ENCODE measurements at regions not wholly inside any gene's neighbourhood (a gene's known extent, or its start where the extent isn't known, plus 50 kb on each side); places are given as distances from the start of the nearest gene placed in this dataset.

GRCh38 chr4:35649011-35649410, 595.3 kb downstream of the ARAP2 start:
- Histone ChIP-seq H3K36me3 (ENCODE audit: insufficient read depth, low read length) (no peaks in the 10 kb centered on the region), H3K9ac (ENCODE audit: low read length) (no peak overlapping the region), H3K4me3 (ENCODE audit: low read depth in 1 of 2, low read length in 2 of 2) (no peak overlapping the region), H3K4me1 (ENCODE audit: insufficient read depth, low read length) (no peaks in the 10 kb centered on the region), H3K27ac (ENCODE audit: low read depth, low read length) (no peak overlapping the region), H3K27me3 (ENCODE audit: control insufficient read depth in 1 of 2, insufficient read depth in 2 of 2, low read length in 2 of 2) (no peaks in the 10 kb centered on the region), H3K9me3 (ENCODE audit: low read length) (no peaks in the 10 kb centered on the region)

DNA sequence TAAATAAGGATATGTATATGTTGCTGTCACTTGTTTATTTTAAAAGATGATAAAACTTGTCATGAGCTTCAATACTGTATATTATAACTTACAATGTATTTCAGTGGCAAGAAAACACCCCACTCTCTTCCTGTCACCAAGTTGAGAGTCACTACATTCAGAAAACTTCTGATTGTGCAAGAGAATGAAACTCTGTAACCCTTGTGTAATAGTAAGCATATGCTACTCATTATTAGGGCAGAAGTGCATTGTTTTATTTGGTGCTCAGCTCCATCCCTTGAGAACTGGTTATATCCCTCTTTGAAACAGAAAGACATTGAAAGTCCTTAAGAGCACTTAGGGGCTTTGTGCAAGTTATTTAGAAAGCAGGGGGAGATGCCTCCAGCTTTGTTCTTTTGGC, 594.5 kb downstream of the ARAP2 start:
- no peak overlapping the region for H3K9ac ChIP-seq (ENCODE audit: low read length)

GRCh38 chr4:35652197-35652596, 592.1 kb downstream of the ARAP2 start:
- Histone ChIP-seq H3K9me3 (ENCODE audit: low read length) (no peaks in the 10 kb centered on the region), H3K9ac (ENCODE audit: low read length) (no peak overlapping the region), H3K27me3 (ENCODE audit: control insufficient read depth in 1 of 2, insufficient read depth in 2 of 2, low read length in 2 of 2) (no peaks in the 10 kb centered on the region), H3K4me3 (ENCODE audit: low read depth in 1 of 2, low read length in 2 of 2) (no peak overlapping the region), H3K36me3 (ENCODE audit: insufficient read depth, low read length) (no peaks in the 10 kb centered on the region), H3K27ac (ENCODE audit: low read depth, low read length) (no peak overlapping the region), H3K4me1 (ENCODE audit: insufficient read depth, low read length) (no peaks in the 10 kb centered on the region)

More for the DNA sequence above, 594.5 kb downstream of the ARAP2 start:
- Histone ChIP-seq H3K36me3 (ENCODE audit: insufficient read depth, low read length) (no peaks in the 10 kb centered on the region), H3K9me3 (ENCODE audit: low read length) (no peaks in the 10 kb centered on the region), H3K4me1 (ENCODE audit: insufficient read depth, low read length) (no peaks in the 10 kb centered on the region), H3K27me3 (ENCODE audit: control insufficient read depth in 1 of 2, insufficient read depth in 2 of 2, low read length in 2 of 2) (no peaks in the 10 kb centered on the region), H3K27ac (ENCODE audit: low read depth, low read length) (no peak overlapping the region), H3K4me3 (ENCODE audit: low read depth in 1 of 2, low read length in 2 of 2) (no peak overlapping the region)

- Histone ChIP-seq H3K27me3 (ENCODE audit: control insufficient read depth in 1 of 2, insufficient read depth in 2 of 2, low read length in 2 of 2) (no peaks in the 10 kb centered on the region), H3K27ac (ENCODE audit: low read depth, low read length) (no peak overlapping the region), H3K9me3 (ENCODE audit: low read length) (no peaks in the 10 kb centered on the region), H3K4me1 (ENCODE audit: insufficient read depth, low read length) (no peaks in the 10 kb centered on the region), H3K4me3 (ENCODE audit: low read depth in 1 of 2, low read length in 2 of 2) (no peak overlapping the region), H3K36me3 (ENCODE audit: insufficient read depth, low read length) (no peaks in the 10 kb centered on the region), H3K9ac (ENCODE audit: low read length) (no peak overlapping the region)
Measured at GRCh38 chr4:35653451-35653850, 590.9 kb downstream of the ARAP2 start.

GRCh38 chr4:35673137-35673536, 571.2 kb downstream of the ARAP2 start:
- no peaks in the 10 kb centered on the region for H3K4me1 ChIP-seq (ENCODE audit: insufficient read depth, low read length)
- H3K36me3 ChIP-seq (ENCODE audit: insufficient read depth, low read length) = no peaks in the 10 kb centered on the region
- no peak overlapping the region for H3K9ac ChIP-seq (ENCODE audit: low read length)
- no peaks in the 10 kb centered on the region for H3K9me3 ChIP-seq (ENCODE audit: low read length)
- H3K4me3 ChIP-seq (ENCODE audit: low read depth in 1 of 2, low read length in 2 of 2) = no peak overlapping the region
- no peak overlapping the region for H3K27ac ChIP-seq (ENCODE audit: low read depth, low read length)
- H3K27me3 ChIP-seq (ENCODE audit: control insufficient read depth in 1 of 2, insufficient read depth in 2 of 2, low read length in 2 of 2) = no peaks in the 10 kb centered on the region

- Histone ChIP-seq H3K27me3 (ENCODE audit: control insufficient read depth in 1 of 2, insufficient read depth in 2 of 2, low read length in 2 of 2) (no peaks in the 10 kb centered on the region), H3K9me3 (ENCODE audit: low read length) (no peaks in the 10 kb centered on the region), H3K4me1 (ENCODE audit: insufficient read depth, low read length) (no peaks in the 10 kb centered on the region), H3K4me3 (ENCODE audit: low read depth in 1 of 2, low read length in 2 of 2) (no peak overlapping the region), H3K27ac (ENCODE audit: low read depth, low read length) (no peak overlapping the region), H3K9ac (ENCODE audit: low read length) (no peak overlapping the region), H3K36me3 (ENCODE audit: insufficient read depth, low read length) (no peaks in the 10 kb centered on the region)
Measured at GRCh38 chr4:35684755-35685154, 559.6 kb downstream of the ARAP2 start.

GRCh38 chr4:35689870-35690269, 554.4 kb downstream of the ARAP2 start:
- Histone ChIP-seq H3K27me3 (ENCODE audit: control insufficient read depth in 1 of 2, insufficient read depth in 2 of 2, low read length in 2 of 2) (no peaks in the 10 kb centered on the region), H3K4me1 (ENCODE audit: insufficient read depth, low read length) (no peaks in the 10 kb centered on the region), H3K9ac (ENCODE audit: low read length) (no peak overlapping the region), H3K36me3 (ENCODE audit: insufficient read depth, low read length) (no peaks in the 10 kb centered on the region), H3K4me3 (ENCODE audit: low read depth in 1 of 2, low read length in 2 of 2) (no peak overlapping the region), H3K9me3 (ENCODE audit: low read length) (no peaks in the 10 kb centered on the region), H3K27ac (ENCODE audit: low read depth, low read length) (no peak overlapping the region)

- Histone ChIP-seq H3K4me1 (ENCODE audit: insufficient read depth, low read length) (no peaks in the 10 kb centered on the region), H3K9me3 (ENCODE audit: low read length) (no peaks in the 10 kb centered on the region), H3K27me3 (ENCODE audit: control insufficient read depth in 1 of 2, insufficient read depth in 2 of 2, low read length in 2 of 2) (no peaks in the 10 kb centered on the region), H3K27ac (ENCODE audit: low read depth, low read length) (no peak overlapping the region), H3K36me3 (ENCODE audit: insufficient read depth, low read length) (no peaks in the 10 kb centered on the region), H3K9ac (ENCODE audit: low read length) (no peak overlapping the region), H3K4me3 (ENCODE audit: low read depth in 1 of 2, low read length in 2 of 2) (no peak overlapping the region)
Measured at GRCh38 chr4:35690271-35690670, 554.0 kb downstream of the ARAP2 start.

DNA sequence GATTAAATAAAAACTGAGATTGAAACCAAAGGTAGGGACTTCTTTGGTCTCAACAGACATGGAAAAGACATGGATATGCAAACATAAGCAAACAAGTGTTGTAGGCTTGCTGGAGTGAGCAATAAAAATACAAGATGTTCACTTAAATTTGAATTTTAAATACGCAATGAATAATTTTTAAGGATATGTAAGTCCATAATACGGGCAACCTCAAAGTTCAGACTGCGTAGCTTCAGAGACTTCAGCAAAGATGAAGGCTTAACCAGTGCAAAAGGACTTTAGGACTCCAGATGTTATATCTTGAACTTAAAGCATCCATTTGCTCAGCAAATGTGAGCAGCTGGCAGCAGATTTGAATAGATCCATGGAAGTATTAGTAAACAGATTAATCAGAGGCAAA, 549.3 kb downstream of the ARAP2 start:
- no peaks in the 10 kb centered on the region for H3K4me1 ChIP-seq (ENCODE audit: insufficient read depth, low read length)
- no peak overlapping the region for H3K4me3 ChIP-seq (ENCODE audit: low read depth in 1 of 2, low read length in 2 of 2)
- H3K27me3 ChIP-seq (ENCODE audit: control insufficient read depth in 1 of 2, insufficient read depth in 2 of 2, low read length in 2 of 2) = no peaks in the 10 kb centered on the region
- no peaks in the 10 kb centered on the region for H3K9me3 ChIP-seq (ENCODE audit: low read length)
- no peak overlapping the region for H3K9ac ChIP-seq (ENCODE audit: low read length)
- H3K36me3 ChIP-seq (ENCODE audit: insufficient read depth, low read length) = no peaks in the 10 kb centered on the region
- no peak overlapping the region for H3K27ac ChIP-seq (ENCODE audit: low read depth, low read length)

DNA sequence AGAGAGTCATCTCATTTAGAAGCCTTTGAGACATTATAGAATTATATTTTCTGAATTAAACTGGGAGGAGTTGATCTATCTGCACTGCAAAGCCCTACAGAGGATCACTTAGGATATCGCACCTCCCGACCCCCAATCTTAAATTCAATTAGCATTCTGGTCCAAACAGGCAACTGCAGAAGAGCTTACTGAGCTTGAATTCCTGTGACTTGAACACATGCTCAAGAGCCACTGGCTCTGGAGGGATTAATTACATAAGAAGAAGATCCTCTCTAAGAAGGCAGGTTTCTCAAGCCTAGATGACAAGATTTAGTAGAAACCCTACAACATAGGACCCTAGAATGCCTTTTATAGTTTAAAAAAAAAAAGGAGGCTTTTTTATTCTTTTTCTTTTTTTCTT, 548.9 kb downstream of the ARAP2 start:
- Histone ChIP-seq H3K27ac (ENCODE audit: low read depth, low read length) (no peak overlapping the region), H3K27me3 (ENCODE audit: control insufficient read depth in 1 of 2, insufficient read depth in 2 of 2, low read length in 2 of 2) (no peaks in the 10 kb centered on the region), H3K9ac (ENCODE audit: low read length) (no peak overlapping the region), H3K9me3 (ENCODE audit: low read length) (no peaks in the 10 kb centered on the region), H3K4me1 (ENCODE audit: insufficient read depth, low read length) (no peaks in the 10 kb centered on the region), H3K4me3 (ENCODE audit: low read depth in 1 of 2, low read length in 2 of 2) (no peak overlapping the region), H3K36me3 (ENCODE audit: insufficient read depth, low read length) (no peaks in the 10 kb centered on the region)

DNA sequence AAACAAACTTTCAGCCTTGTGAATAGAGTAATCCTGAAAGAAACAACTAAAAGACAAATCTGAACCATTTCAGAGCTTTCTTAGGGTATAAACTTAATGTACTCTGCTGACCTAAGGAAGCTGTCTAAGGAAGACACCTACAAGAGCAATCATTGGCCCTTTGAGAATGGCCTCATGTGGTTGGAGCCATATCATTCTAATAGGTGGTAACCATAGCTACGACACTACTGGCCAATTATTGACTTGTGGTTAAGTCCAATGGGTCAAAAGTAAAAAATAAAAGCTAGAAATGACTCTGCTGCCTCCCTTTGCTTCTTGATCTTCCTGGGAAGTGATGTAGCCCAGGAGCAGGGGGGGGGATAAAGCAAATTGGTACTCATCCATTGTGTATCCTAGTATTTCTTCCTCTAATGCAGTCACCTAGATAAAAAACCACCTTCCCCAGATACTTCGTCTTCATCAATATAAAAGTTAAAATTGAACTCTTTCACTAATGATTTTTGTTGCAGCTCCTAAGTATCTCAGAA, 547.0 kb downstream of the ARAP2 start:
- Histone ChIP-seq H3K27me3 (ENCODE audit: control insufficient read depth in 1 of 2, insufficient read depth in 2 of 2, low read length in 2 of 2) (no peaks in the 10 kb centered on the region), H3K4me3 (ENCODE audit: low read depth in 1 of 2, low read length in 2 of 2) (no peak overlapping the region), H3K36me3 (ENCODE audit: insufficient read depth, low read length) (no peaks in the 10 kb centered on the region), H3K9ac (ENCODE audit: low read length) (no peak overlapping the region), H3K4me1 (ENCODE audit: insufficient read depth, low read length) (no peaks in the 10 kb centered on the region), H3K9me3 (ENCODE audit: low read length) (no peaks in the 10 kb centered on the region), H3K27ac (ENCODE audit: low read depth, low read length) (no peak overlapping the region)

DNA sequence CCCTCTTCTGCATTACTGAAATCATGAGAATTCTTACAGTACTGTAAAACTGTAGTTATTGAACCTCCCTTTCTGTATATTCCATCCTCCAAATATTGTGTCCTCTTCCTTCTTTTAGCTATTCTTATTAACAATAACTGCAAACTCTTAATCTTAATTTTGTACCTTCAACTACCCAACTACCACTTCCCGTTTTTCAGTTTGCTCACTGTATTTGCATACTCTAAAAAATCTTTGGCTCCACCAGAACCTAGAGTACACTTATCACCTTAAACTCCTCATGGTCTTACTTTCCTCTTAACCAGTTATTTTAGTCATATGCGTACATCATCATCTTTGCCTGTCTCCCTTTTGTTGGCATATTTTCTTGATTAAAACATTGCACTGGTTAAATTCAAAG, 543.7 kb downstream of the ARAP2 start:
- no peaks in the 10 kb centered on the region for H3K27me3 ChIP-seq (ENCODE audit: control insufficient read depth in 1 of 2, insufficient read depth in 2 of 2, low read length in 2 of 2)

More for the DNA sequence above, 543.7 kb downstream of the ARAP2 start:
- H3K4me1 ChIP-seq (ENCODE audit: insufficient read depth, low read length) = no peaks in the 10 kb centered on the region
- H3K27ac ChIP-seq (ENCODE audit: low read depth, low read length) = no peak overlapping the region
- H3K9ac ChIP-seq (ENCODE audit: low read length) = no peak overlapping the region
- H3K4me3 ChIP-seq (ENCODE audit: low read depth in 1 of 2, low read length in 2 of 2) = no peak overlapping the region
- H3K36me3 ChIP-seq (ENCODE audit: insufficient read depth, low read length) = no peaks in the 10 kb centered on the region
- no peaks in the 10 kb centered on the region for H3K9me3 ChIP-seq (ENCODE audit: low read length)
